ENCODE measurements at regions not wholly inside any gene's neighbourhood (a gene's known extent, or its start where the extent isn't known, plus 50 kb on each side); places are given as distances from the start of the nearest gene placed in this dataset.
"Not testable (repeated sequence)": the region's sequence is repeated elsewhere in the genome, so short reads cannot be mapped to it uniquely, and the experiment has no call there.

- not testable (repeated sequence) for TF ChIP-seq CTCF (IDR thresholded peaks at IDR 0.05 in 4 of 5, conservative IDR thresholded peaks at IDR 0.05 in 1 of 5); POLR2A (IDR thresholded peaks at IDR 0.05)
Observed at GRCh38 chr2:66249089-66249488, 185.8 kb upstream of the MEIS1 start.
